GM10266 (cell line): ENCODE measurements at regions not wholly inside any gene's neighbourhood (a gene's known extent, or its start where the extent isn't known, plus 50 kb on each side); places are given as distances from the start of the nearest gene placed in this dataset.

Experiments used
- DNase-seq: peaks from one replicate; pipeline ENCODE4 v3.0.0; 2012; ENCODE audit errors: extremely low spot score
- TF ChIP-seq, protein P1 (sequence below): IDR thresholded peaks from 2 replicates; pipeline ENCODE4 v1.5.1; 2012; ENCODE audit warnings: mild to moderate bottlenecking, low read depth; ENCODE audit not compliant: control insufficient read depth, insufficient read depth; ENCODE audit errors: missing control alignments

DNA sequence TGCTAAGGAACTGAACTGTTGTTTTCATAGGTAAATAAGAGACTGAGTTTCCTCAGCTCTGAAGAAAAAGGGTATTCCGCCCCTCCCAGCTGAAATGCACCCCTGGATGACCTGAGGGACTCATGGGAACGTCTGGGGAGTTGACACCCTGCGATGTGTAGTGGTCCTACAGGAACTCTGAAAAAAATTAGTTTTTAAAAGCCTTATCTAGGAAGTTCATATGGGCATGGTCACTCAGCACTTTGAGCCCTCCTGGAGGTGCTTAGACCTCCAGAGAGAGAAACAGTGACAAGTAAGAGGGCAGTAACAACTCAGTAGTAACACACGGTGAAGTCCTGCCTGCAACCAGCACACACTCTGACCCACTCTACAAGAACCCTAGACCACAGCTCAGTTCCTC lies 91.2 kb upstream of the CNOT2 start:
- no peak for DNase-seq
- TF ChIP-seq, protein P1, sequence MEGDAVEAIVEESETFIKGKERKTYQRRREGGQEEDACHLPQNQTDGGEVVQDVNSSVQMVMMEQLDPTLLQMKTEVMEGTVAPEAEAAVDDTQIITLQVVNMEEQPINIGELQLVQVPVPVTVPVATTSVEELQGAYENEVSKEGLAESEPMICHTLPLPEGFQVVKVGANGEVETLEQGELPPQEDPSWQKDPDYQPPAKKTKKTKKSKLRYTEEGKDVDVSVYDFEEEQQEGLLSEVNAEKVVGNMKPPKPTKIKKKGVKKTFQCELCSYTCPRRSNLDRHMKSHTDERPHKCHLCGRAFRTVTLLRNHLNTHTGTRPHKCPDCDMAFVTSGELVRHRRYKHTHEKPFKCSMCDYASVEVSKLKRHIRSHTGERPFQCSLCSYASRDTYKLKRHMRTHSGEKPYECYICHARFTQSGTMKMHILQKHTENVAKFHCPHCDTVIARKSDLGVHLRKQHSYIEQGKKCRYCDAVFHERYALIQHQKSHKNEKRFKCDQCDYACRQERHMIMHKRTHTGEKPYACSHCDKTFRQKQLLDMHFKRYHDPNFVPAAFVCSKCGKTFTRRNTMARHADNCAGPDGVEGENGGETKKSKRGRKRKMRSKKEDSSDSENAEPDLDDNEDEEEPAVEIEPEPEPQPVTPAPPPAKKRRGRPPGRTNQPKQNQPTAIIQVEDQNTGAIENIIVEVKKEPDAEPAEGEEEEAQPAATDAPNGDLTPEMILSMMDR, result no peak

DNA sequence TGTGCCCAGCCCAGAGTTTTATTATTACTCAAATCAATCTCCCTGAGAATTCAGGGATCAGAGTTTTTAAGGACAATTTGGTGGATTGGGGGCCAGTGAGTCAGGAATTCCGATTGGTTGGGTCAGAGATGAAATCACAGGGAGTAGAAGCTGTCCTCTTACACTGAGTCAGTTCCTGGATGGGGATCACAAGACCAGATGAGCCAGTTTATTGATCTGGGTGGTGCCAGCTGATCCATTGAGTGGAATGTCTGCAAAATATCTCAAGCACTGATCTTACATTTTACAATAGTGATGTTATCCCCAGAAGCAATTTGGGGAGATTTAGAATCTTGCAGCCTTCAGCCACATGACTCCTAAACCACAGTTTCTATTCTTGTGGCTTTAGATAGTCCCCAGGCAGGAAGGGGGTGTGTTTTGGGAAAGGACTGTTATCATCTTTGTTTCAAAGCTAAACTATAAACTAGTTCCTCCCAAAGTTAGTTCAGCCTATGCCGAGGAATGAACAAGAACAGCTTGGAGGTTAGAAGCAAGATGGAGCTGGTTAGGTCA lies 89.1 kb upstream of the CNOT2 start:
- TF ChIP-seq, protein P1, result no peak
- DNase-seq, result no peak

DNA sequence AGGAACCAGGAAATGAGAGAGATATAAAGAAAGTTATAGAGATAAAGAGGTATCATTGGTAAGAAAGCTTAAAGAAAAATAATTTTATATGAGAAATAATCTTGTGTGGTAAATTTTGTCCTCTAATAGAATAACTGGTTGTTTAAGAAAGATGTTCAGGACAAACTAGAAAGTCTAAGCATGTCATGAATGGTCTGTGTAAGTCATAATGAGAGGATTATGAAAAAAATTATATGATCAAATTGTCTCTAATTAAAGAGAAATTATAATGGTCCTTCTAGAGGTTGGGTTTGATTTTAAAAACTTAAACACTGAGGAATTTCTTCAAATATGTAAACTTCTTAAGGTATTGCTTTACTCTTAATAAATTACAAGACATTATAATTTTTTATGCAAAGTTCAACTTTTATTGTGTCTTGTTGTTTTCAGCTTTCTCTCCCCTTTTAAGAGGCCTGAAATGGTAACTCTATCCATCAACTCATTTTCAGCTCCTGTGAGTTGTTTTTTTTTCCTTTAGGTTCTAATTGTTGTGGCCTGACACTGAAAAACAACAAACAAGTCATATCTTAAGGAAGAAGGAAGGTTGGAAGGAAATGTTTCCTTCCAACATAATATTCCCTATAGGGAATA lies 88.2 kb upstream of the CNOT2 start:
- TF ChIP-seq, protein P1, result no peak
- DNase-seq, result no peak

DNA sequence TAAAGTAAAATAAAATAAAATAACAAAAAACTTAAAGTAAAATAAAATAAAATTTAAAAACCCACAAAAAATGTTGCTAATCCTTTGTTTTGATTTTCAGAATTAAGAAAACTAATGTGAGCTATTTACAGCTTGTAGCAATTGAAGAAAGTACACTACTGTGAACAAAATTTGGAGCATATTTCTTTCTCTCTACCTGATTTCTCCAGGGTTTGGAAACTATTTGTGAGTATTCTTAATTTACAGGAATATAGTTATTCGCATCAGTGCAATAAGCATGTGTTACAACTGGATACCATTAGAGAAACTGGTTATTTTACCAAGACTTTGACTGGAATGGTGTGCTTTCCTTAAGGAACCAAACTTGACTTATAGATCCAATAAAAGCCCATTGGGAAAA lies 86.1 kb upstream of the CNOT2 start:
- DNase-seq, result no peak

DNA sequence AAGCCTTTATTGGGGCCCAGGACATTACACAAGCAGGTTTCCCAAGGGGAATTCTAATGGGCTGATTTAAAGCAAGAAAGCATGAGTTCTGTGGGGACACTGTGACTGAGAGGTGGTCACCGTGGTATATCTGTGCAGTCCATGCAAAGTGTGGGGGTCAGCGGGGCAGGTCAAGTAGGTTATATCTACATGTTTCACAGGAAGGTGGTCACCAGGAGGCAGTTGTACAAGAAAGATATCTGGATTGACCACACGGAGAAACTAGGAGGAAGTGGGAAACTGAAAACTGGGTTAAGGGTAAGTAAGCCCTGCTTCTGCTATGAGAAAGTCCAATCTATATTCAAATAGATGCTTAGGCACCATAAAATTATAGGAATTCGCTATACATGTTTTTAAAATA lies 77.8 kb upstream of the CNOT2 start:
- no peak for DNase-seq
- TF ChIP-seq, protein P1, result no peak

More for the DNA sequence above, 86.1 kb upstream of the CNOT2 start:
- TF ChIP-seq, protein P1, result no peak

DNA sequence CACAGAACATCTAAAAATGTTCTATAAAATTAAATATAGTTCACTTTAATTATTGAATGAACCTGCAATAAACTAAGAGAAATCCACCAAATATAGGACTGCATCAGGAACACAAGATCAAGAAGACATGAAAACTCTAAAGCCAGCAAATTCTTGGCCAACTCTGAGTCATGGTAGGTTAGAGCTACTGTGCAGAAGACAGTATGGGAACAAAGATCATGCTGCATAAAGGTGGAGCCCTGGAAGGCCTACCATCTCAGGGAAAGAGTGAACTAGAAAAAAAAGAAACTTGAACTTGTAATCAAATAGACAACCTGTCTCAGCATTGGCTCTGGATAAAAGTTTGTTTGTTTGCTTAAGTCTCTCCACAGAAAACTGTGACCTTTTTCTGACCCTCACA lies 66.9 kb upstream of the CNOT2 start:
- TF ChIP-seq, protein P1, result no peak
- no peak for DNase-seq

DNA sequence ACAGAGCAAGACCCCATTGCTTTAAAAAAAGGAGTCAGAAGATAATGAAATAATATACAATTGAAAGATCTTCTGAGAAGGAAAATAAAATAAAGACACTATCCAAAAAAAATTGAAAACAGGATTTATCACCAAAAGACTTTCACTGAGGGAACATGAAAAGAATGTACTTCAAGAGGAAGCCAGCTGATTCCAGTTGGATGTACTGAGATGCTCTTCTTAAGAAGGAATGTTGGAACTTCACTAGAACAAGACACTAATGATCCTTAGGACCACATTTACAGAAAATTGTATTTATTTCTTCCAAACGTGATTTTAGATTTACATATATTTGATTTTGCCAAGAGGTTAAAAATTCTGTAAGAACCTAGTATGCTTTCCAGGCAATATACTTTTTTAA lies 65.6 kb upstream of the CNOT2 start:
- DNase-seq, result no peak
- TF ChIP-seq, protein P1, result no peak
